K562 (cell line): ENCODE measurements at regions not wholly inside any gene's neighbourhood (a gene's known extent, or its start where the extent isn't known, plus 50 kb on each side); places are given as distances from the start of the nearest gene placed in this dataset.

Source experiments
- ATAC-seq: fragments of 200-7000 bp; cut with Tn5 transposase; 3 replicates; pipeline ENCODE4 v1.9.1; 2020; ENCODE audit warnings: moderate library complexity
- BruUV-seq: library from RNA; stranded (reverse); fragments of 400-500 nt; replicated peaks from 2 replicates; lab custom pipeline; 2021; lab: Mats Ljungman, UMichigan
- CTCF ChIA-PET: fragments of 300-600 bp; formaldehyde crosslinking; extraction: SDS; loops from one replicate; lab custom pipeline; 2021; ENCODE audit warnings: low intra/inter-chr PET ratio; lab: Yijun Ruan, JAX
- POLR2A ChIA-PET: fragments of 300-600, 350-650 bp; sonication (Branson Sonifier 250); formaldehyde crosslinking; extraction: SDS; loops from one replicate; lab custom pipeline; 2021; ENCODE audit warnings: antibody characterized with exemption, inconsistent platforms; lab: Yijun Ruan, JAX
- DNase-seq, 4 experiments: peaks; one replicate each; pipeline versions ENCODE4 v3.0.0 to v3.0.0-alpha.2; 2011 to 2018; ENCODE audit warnings: low spot score in 3 of 4, mixed read lengths in 3 of 4; ENCODE audit errors: extremely low read depth in 1 of 4
- FAIRE-seq: peaks from 2 replicates; lab custom pipeline; 2011; peaks lifted over from hg19 to GRCh38; lab: Jason Lieb, UNC
- H2AFZ ChIP-seq: 2 replicates; pipeline ENCODE4 v1.6.0; 2011; ENCODE audit warnings: low read depth, low read length, control low read depth, inconsistent platforms
- H3K27ac ChIP-seq: fragments of 200-600 bp; 3 replicates; pipeline ENCODE4 v1.8.0; 2011; ENCODE audit warnings: low read depth, mild to moderate bottlenecking, control low read depth, inconsistent platforms, low read length, moderate library complexity, mixed read lengths; ENCODE audit errors: extremely low read depth
- H3K27me3 ChIP-seq, 2 experiments: fragments of 300-600 bp in 1 of 2; 2 replicates in 1 of 2; 3 replicates in 1 of 2; pipeline versions ENCODE4 v1.6.0 to v1.8.0; 2011; ENCODE audit warnings: inconsistent platforms in 2 of 2, low read length in 2 of 2, mild to moderate bottlenecking in 1 of 2, mixed read lengths in 1 of 2, moderate library complexity in 1 of 2; ENCODE audit not compliant: control insufficient read depth in 2 of 2, insufficient read depth in 2 of 2
- H3K36me3 ChIP-seq: fragments of 300-600 bp; 3 replicates; pipeline ENCODE4 v1.8.0; 2011; ENCODE audit warnings: mild to moderate bottlenecking, low read length, inconsistent platforms; ENCODE audit not compliant: control insufficient read depth, insufficient read depth
- H3K4me1 ChIP-seq, 2 experiments: fragments of 200-600 bp in 1 of 2; replicated peaks in 1 of 2; 2 replicates in 1 of 2; 3 replicates in 1 of 2; pipeline versions ENCODE4 v1.5.1 to v1.8.0; 2011; ENCODE audit warnings: inconsistent platforms in 2 of 2, low read length in 2 of 2, mild to moderate bottlenecking in 1 of 2, mixed read lengths in 1 of 2, moderate library complexity in 1 of 2; ENCODE audit not compliant: control insufficient read depth in 2 of 2, insufficient read depth in 2 of 2
- H3K4me2 ChIP-seq: 2 replicates; pipeline ENCODE4 v1.6.1; 2011; ENCODE audit warnings: low read length, control low read depth, inconsistent platforms, mixed read lengths; ENCODE audit not compliant: insufficient read depth
- H3K4me3 ChIP-seq: fragments of 200-600 bp; sonication (generic), shearing (Covaris generic); 2 replicates; pipeline ENCODE4 v1.5.1; 2016; ENCODE audit warnings: control low read depth, inconsistent platforms
- H3K79me2 ChIP-seq: fragments of 200-600 bp; 3 replicates; pipeline ENCODE4 v1.8.0; 2011; ENCODE audit warnings: low read length, inconsistent platforms; ENCODE audit not compliant: control insufficient read depth, insufficient read depth
- H3K9ac ChIP-seq, 2 experiments: 2 replicates each; pipeline versions ENCODE4 v1.6.0 to v1.6.1; 2011; ENCODE audit warnings: low read depth in 2 of 2, low read length in 2 of 2, control low read depth in 1 of 2, inconsistent platforms in 1 of 2, mild to moderate bottlenecking in 1 of 2, mixed read lengths in 1 of 2; ENCODE audit not compliant: insufficient read depth in 1 of 2
- H3K9me1 ChIP-seq: one replicate; pipeline ENCODE4 v1.6.0; 2011; ENCODE audit warnings: inconsistent platforms, mild to moderate bottlenecking, low read length, moderate library complexity; ENCODE audit not compliant: control insufficient read depth, insufficient read depth
- H3K9me3 ChIP-seq: replicated peaks from 2 replicates; pipeline ENCODE4 v1.5.1; 2011; ENCODE audit warnings: low read depth, low read length, inconsistent platforms; ENCODE audit not compliant: control insufficient read depth, insufficient read depth
- H4K20me1 ChIP-seq: replicated peaks from 2 replicates; pipeline ENCODE4 v1.6.1; 2011; ENCODE audit warnings: low read length, inconsistent platforms, mixed read lengths; ENCODE audit not compliant: control insufficient read depth, insufficient read depth
- ARID2 ChIP-seq: fragments of 450-650 bp; IDR thresholded peaks from 2 replicates; pipeline ENCODE4 v1.6.1; 2017; ENCODE audit warnings: antibody characterized with exemption, mild to moderate bottlenecking
- ATF3 ChIP-seq, 2 experiments: fragments of 450-650 bp in 1 of 2; sonication (generic) in 1 of 2; formaldehyde crosslinking in 1 of 2; IDR thresholded peaks in 1 of 2; conservative IDR thresholded peaks in 1 of 2; 2 replicates each; pipeline versions ENCODE4 v1.6.1 to v1.8.1; 2016 to 2023; ENCODE audit warnings: mild to moderate bottlenecking in 2 of 2, moderate library complexity in 2 of 2, inconsistent platforms in 1 of 2, missing genetic modification reagents in 1 of 2
- CBFA2T3 ChIP-seq: fragments of 450-650 bp; IDR thresholded peaks from 2 replicates; pipeline ENCODE4 v1.6.1; 2017
- FOXM1 ChIP-seq, 2 experiments: fragments of 450-650 bp in 1 of 2; sonication (generic) in 1 of 2; formaldehyde crosslinking in 1 of 2; IDR thresholded peaks; 2 replicates each; pipeline versions ENCODE4 v1.6.1 to v1.9.0; 2017 to 2022; ENCODE audit warnings: low read depth in 2 of 2, mild to moderate bottlenecking in 2 of 2, missing genetic modification reagents in 1 of 2, moderate library complexity in 1 of 2
- HNRNPLL ChIP-seq: fragments of 200-400 bp; formaldehyde crosslinking; IDR thresholded peaks from 2 replicates; pipeline ENCODE4 v1.6.1; 2017; ENCODE audit warnings: low read length, low read depth, mild to moderate bottlenecking; ENCODE audit not compliant: poor library complexity, severe bottlenecking
- KDM4B ChIP-seq, 2 experiments: fragments of 450-650 bp in 1 of 2; sonication (generic) in 1 of 2; IDR thresholded peaks; 2 replicates each; pipeline ENCODE4 v1.6.1; 2016 to 2017; ENCODE audit warnings: borderline replicate concordance in 2 of 2, antibody characterized with exemption in 1 of 2, low read depth in 1 of 2, mild to moderate bottlenecking in 1 of 2
- ZNF316 ChIP-seq: fragments of 450-650 bp; IDR thresholded peaks from 2 replicates; pipeline ENCODE4 v1.6.1; 2016
- ZNF512 ChIP-seq: IDR thresholded peaks from 2 replicates; pipeline ENCODE4 v1.6.1; 2016; ENCODE audit warnings: missing genetic modification characterization, missing compliant biosample characterization
- WGBS: fragments of 100-300 bp; shearing (Covaris generic); methylation state at CpG from one replicate; pipeline ENCODE4 v1.1.6; 2016; ENCODE audit warnings: low coverage, mixed read lengths; ENCODE audit not compliant: insufficient coverage; ENCODE audit errors: missing lambda C conversion rate; 5-methylcytosine and 5-hydroxymethylcytosine counted together
- in situ Hi-C: fragments of 300-500 bp; cut with MboI; formaldehyde crosslinking; loops from 4 replicates; pipeline ENCODE4 v1.15.0; 2018; ENCODE audit warnings: inconsistent platforms, mixed read lengths
- intact Hi-C: fragments of 100-400 bp; cut with micrococcal nuclease; formaldehyde crosslinking; loops from 2 replicates; pipeline ENCODE4 v1.14.2; 2022

GRCh38 chr17:33745047-33745760 lies 452.1 kb upstream of the ASIC2 start:
- CTCF ChIA-PET: no interaction called here

More at GRCh38 chr17:33745047-33745760, 452.1 kb upstream of the ASIC2 start:
- H3K27me3 ChIP-seq: no peaks in the 10 kb centered on the region; a peak in 1 of 5 replicates
- TF ChIP-seq CBFA2T3: 0 out of 2 replicates have a peak, but pooled peaks have one; percentile 25
- TF ChIP-seq ARID2: no peak
- TF ChIP-seq HNRNPLL: no peak
- TF ChIP-seq ZNF512 (tag): peak; percentile 29; the same call in 1 of the 2 replicates
- TF ChIP-seq ZNF316: peak; percentile 36; the same call in 1 of the 2 replicates
- TF ChIP-seq ATF3 (IDR thresholded peaks at IDR 0.05): peak; percentile 50; the same call in 1 of the 2 replicates
- no peak for TF ChIP-seq ATF3 (CRISPR knock-in tag; conservative IDR thresholded peaks at IDR 0.05)
- no peak for TF ChIP-seq FOXM1 (IDR thresholded peaks at IDR 0.05; ENCODE audit: low read depth)
- no peak for TF ChIP-seq FOXM1 (CRISPR knock-in tag; IDR thresholded peaks at IDR 0.05; ENCODE audit: low read depth)
- TF ChIP-seq KDM4B (IDR thresholded peaks at IDR 0.05; ENCODE audit: borderline replicate concordance in 2 of 2, low read depth in 1 of 2): no peak
- TF ChIP-seq, all 486 proteins: peak for 4
- DNase-seq (peak in 3 of 4 experiments; percentile 10 to 14 (median 14)), ATAC-seq (no peak), FAIRE-seq (no peak)
- no TSS peak for BruUV-seq
- intact Hi-C loops: no loop called here
- Histone ChIP-seq H3K27ac (no peak overlapping the region), H2AFZ (no peak overlapping the region), H3K9me1 (no peaks in the 10 kb centered on the region), H3K4me2 (no peak overlapping the region), H3K9ac (no peak overlapping the region), H3K36me3 (no peaks in the 10 kb centered on the region), H3K9me3 (no peaks in the 10 kb centered on the region), H3K79me2 (no peaks in the 10 kb centered on the region), H4K20me1 (no peaks in the 10 kb centered on the region; the same call in 1 of the 2 replicates), H3K4me3 (no peak overlapping the region), H3K4me1 (no peaks in the 10 kb centered on the region)
- in situ Hi-C loops: no loop called here
- WGBS: 0% methylated on average over 3 of the region's 3 CpGs
- POLR2A ChIA-PET: interaction anchor here (0.6 kb wide), 1 partner anchor 64 kb away, joined by 3 read pairs; no protein-coding TSS in a partner anchor
